B cell (primary cell): ENCODE measurements at regions not wholly inside any gene's neighbourhood (a gene's known extent, or its start where the extent isn't known, plus 50 kb on each side); places are given as distances from the start of the nearest gene placed in this dataset.

Experiments used
- ATAC-seq: fragments of 200-7000 bp; cut with Tn5 transposase; one replicate; pipeline ENCODE4 v1.10.0; 2021; ENCODE audit warnings: low read depth, mild to moderate bottlenecking, moderate number of reproducible peaks, moderate library complexity
- CTCF ChIA-PET: fragments of 350-600 bp; sonication (Branson Sonifier 250); formaldehyde crosslinking; loops from one replicate; lab custom pipeline; 2021; ENCODE audit warnings: antibody characterized with exemption, inconsistent platforms; lab: Charles Lee
- POLR2A ChIA-PET: fragments of 350-600 bp; sonication (Branson Sonifier 250); formaldehyde crosslinking; loops from one replicate; lab custom pipeline; 2021; ENCODE audit warnings: antibody characterized with exemption; lab: Charles Lee
- DNase-seq: peaks from one replicate; pipeline ENCODE4 v3.0.0; 2013
- H2AFZ ChIP-seq: 2 replicates; pipeline ENCODE4 v1.6.1; 2012; ENCODE audit warnings: mild to moderate bottlenecking, low read depth, low read length; ENCODE audit not compliant: insufficient read depth, poor library complexity, severe bottlenecking
- H3K27ac ChIP-seq, 2 donors: 1 replicate in 1 of 2; 2 replicates in 1 of 2; pipeline ENCODE4 v1.5.1; 2012 to 2013; ENCODE audit warnings: low read length in 2 of 2, mild to moderate bottlenecking in 2 of 2, moderate library complexity in 1 of 2
- H3K27me3 ChIP-seq, 4 experiments: fragments of 200-600 bp in 1 of 4; sonication (generic) in 1 of 4; replicated peaks in 1 of 4; 1 replicate in 2 of 4; 2 replicates in 2 of 4; pipeline versions ENCODE4 v1.6.1 to v1.7.0; 2013 to 2016; ENCODE audit warnings: low read length in 3 of 4, mild to moderate bottlenecking in 2 of 4, mixed read lengths in 1 of 4, moderate library complexity in 1 of 4; ENCODE audit not compliant: insufficient read depth in 4 of 4, control insufficient read depth in 3 of 4; ENCODE audit errors: control extremely low read depth in 1 of 4
- H3K36me3 ChIP-seq, 2 experiments: replicated peaks in 1 of 2; 1 replicate in 1 of 2; 2 replicates in 1 of 2; pipeline versions ENCODE4 v1.6.1 to v1.7.1; 2013; ENCODE audit warnings: low read length in 1 of 2; ENCODE audit not compliant: insufficient read depth in 2 of 2, control insufficient read depth in 1 of 2; ENCODE audit errors: control extremely low read depth in 1 of 2, extremely low read depth in 1 of 2
- H3K4me1 ChIP-seq, 2 donors: fragments of 200-600 bp in 1 of 2; sonication (generic) in 1 of 2; 1 replicate in 1 of 2; 2 replicates in 1 of 2; pipeline versions ENCODE4 v1.5.1 to v1.6.1; 2013 to 2017; ENCODE audit warnings: low read length in 2 of 2; ENCODE audit not compliant: control insufficient read depth in 2 of 2, insufficient read depth in 2 of 2
- H3K4me2 ChIP-seq: replicated peaks from 2 replicates; pipeline ENCODE3; 2012; ENCODE audit warnings: mild to moderate bottlenecking, low read depth, low read length; ENCODE audit not compliant: poor library complexity, severe bottlenecking
- H3K4me3 ChIP-seq, 5 experiments: fragments of 200-600 bp in 1 of 5; sonication (generic) in 1 of 5; 1 replicate in 3 of 5; 2 replicates in 2 of 5; pipeline versions ENCODE4 v1.5.1 to v1.7.0; 2011 to 2016; ENCODE audit warnings: low read length in 4 of 5, mild to moderate bottlenecking in 4 of 5, low read depth in 2 of 5, control low read depth in 1 of 5, moderate library complexity in 1 of 5; ENCODE audit not compliant: insufficient read depth in 1 of 5; ENCODE audit errors: control extremely low read depth in 1 of 5, extremely low read depth in 1 of 5
- H3K79me2 ChIP-seq: fragments of 200-600 bp; sonication (generic); one replicate; pipeline ENCODE4 v1.6.0; 2016; ENCODE audit warnings: low read length; ENCODE audit not compliant: control insufficient read depth, insufficient read depth
- H3K9ac ChIP-seq: fragments of 200-600 bp; sonication (generic); 2 replicates; pipeline ENCODE4 v1.6.1; 2017; ENCODE audit warnings: mild to moderate bottlenecking, low read length, moderate library complexity
- H3K9me3 ChIP-seq, 3 donors: one replicate each; pipeline versions ENCODE4 v1.6.1 to v1.7.1; 2013; ENCODE audit warnings: low read length in 2 of 3; ENCODE audit not compliant: control insufficient read depth in 2 of 3, insufficient read depth in 1 of 3; ENCODE audit errors: control extremely low read depth in 1 of 3
- H4K20me1 ChIP-seq: 2 replicates; pipeline ENCODE4 v1.6.0; 2012; ENCODE audit warnings: mild to moderate bottlenecking, low read length; ENCODE audit not compliant: insufficient read depth, control insufficient read depth, poor library complexity, severe bottlenecking
- H3K27ac Mint-ChIP-seq: one replicate; pipeline ENCODE4 v1.8.0; 2021; ENCODE audit warnings: mixed read lengths
- H3K27me3 Mint-ChIP-seq: one replicate; pipeline ENCODE4 v1.8.0; 2021; ENCODE audit warnings: mixed read lengths
- H3K4me1 Mint-ChIP-seq: one replicate; pipeline ENCODE4 v1.8.0; 2021; ENCODE audit warnings: mixed read lengths
- H3K4me3 Mint-ChIP-seq: one replicate; pipeline ENCODE4 v1.8.0; 2021; ENCODE audit warnings: mixed read lengths
- H3K9me3 Mint-ChIP-seq: one replicate; pipeline ENCODE4 v1.8.0; 2022; ENCODE audit warnings: mixed read lengths; ENCODE audit not compliant: insufficient read depth
- EZH2 ChIP-seq: IDR thresholded peaks from 2 replicates; pipeline ENCODE4 v1.6.1; 2012; ENCODE audit warnings: borderline replicate concordance, low read depth, mild to moderate bottlenecking, moderate library complexity, low read length; ENCODE audit not compliant: insufficient read depth, poor library complexity, severe bottlenecking
- WGBS: methylation state at CpG from one replicate; pipeline ENCODE4 v1.1.5; 2013; ENCODE audit warnings: missing lambda C conversion rate; ENCODE audit not compliant: insufficient coverage; 5-methylcytosine and 5-hydroxymethylcytosine counted together
- intact Hi-C: fragments of 100-400 bp; cut with micrococcal nuclease; formaldehyde crosslinking; loops from one replicate; pipeline ENCODE4 v1.10.0; 2022
- TF ChIP-seq, protein P1 (sequence below): fragments of 200-600 bp; IDR thresholded peaks from one replicate; pipeline ENCODE4 v1.8.0; 2022; ENCODE audit warnings: antibody characterized with exemption, mild to moderate bottlenecking

DNA sequence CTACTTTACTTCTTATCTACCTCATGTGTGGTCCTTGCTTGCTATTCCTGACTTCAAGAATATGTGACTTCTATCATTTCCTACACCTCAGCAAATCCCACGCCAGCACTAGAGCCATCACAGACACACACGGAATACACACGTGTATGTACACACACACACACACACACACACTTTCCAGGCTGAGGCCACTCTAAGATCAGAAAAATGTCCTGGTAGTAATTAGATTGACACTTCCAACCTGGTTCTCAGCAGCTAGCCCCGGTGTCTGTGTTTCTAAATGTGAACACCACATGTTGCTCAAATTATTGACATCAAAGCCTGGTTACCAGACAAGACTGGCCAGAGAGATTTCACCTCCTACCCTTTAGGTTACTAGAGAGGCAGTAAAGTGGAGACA, 54.1 kb upstream of the SASH1 start:
- no peak for TF ChIP-seq EZH2
- TF ChIP-seq, protein P1, sequence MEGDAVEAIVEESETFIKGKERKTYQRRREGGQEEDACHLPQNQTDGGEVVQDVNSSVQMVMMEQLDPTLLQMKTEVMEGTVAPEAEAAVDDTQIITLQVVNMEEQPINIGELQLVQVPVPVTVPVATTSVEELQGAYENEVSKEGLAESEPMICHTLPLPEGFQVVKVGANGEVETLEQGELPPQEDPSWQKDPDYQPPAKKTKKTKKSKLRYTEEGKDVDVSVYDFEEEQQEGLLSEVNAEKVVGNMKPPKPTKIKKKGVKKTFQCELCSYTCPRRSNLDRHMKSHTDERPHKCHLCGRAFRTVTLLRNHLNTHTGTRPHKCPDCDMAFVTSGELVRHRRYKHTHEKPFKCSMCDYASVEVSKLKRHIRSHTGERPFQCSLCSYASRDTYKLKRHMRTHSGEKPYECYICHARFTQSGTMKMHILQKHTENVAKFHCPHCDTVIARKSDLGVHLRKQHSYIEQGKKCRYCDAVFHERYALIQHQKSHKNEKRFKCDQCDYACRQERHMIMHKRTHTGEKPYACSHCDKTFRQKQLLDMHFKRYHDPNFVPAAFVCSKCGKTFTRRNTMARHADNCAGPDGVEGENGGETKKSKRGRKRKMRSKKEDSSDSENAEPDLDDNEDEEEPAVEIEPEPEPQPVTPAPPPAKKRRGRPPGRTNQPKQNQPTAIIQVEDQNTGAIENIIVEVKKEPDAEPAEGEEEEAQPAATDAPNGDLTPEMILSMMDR, result no peak
- Histone ChIP-seq H4K20me1 (no peaks in the 10 kb centered on the region), H3K4me3 (no peak overlapping the region), H3K9me3 (peaks cover 0 to under 1% (median 0%) of the 10 kb centered on the region in 3 donors), H3K79me2 (no peaks in the 10 kb centered on the region), H2AFZ (no peak overlapping the region), H3K9ac (no peak overlapping the region), H3K27me3 (peaks cover 0 to 6% (median 0%) of the 10 kb centered on the region in 4 experiments), H3K4me1 (no peaks in the 10 kb centered on the region), H3K27ac (no peak overlapping the region), H3K36me3 (no peaks in the 10 kb centered on the region), H3K4me2 (no peak overlapping the region)
- DNase-seq (no peak), ATAC-seq (no peak)
- Mint-ChIP-seq H3K4me3 (no peak overlapping the region), H3K27ac (no peak overlapping the region), H3K9me3 (no peaks in the 10 kb centered on the region), H3K27me3 (peaks cover 12% of the 10 kb centered on the region), H3K4me1 (no peaks in the 10 kb centered on the region)
- ChIA-PET CTCF (no interaction called here), POLR2A (no interaction called here)
- no CpG with 5 or more reads among the region's 4 CpGs for WGBS
- intact Hi-C loops, result no loop called here

DNA sequence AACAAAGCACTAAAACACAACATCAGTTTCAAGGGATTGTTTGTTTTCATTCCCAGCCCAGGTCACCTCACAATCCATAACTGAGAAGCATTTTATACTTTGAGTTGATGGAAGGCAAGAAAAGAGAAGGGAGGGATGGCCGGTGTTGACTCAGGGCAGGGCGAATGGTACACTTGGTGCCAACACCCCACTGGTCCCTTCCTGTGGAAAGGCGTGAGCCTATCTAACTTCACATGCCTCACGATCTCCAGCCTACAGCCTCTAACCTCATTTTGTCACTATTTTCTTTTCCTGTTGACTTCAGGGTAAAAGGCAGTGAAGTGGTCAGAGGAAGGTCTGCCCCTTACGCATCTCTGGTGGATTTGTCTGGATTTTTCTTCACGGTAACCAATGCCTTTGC, 53.5 kb upstream of the SASH1 start:
- TF ChIP-seq, protein P1, result no peak
- TF ChIP-seq EZH2, result no peak
- POLR2A ChIA-PET, result no interaction called here
- Mint-ChIP-seq H3K9me3 (no peaks in the 10 kb centered on the region), H3K4me1 (no peaks in the 10 kb centered on the region), H3K27me3 (peaks cover 13% of the 10 kb centered on the region), H3K4me3 (no peak overlapping the region), H3K27ac (no peak overlapping the region)
- DNase-seq (no peak), ATAC-seq (no peak)
- no peak overlapping the region for H2AFZ ChIP-seq
- no peak overlapping the region for H3K27ac ChIP-seq
- no peaks in the 10 kb centered on the region for H3K9me3 ChIP-seq
- peaks cover 0 to 6% (median 0%) of the 10 kb centered on the region in 4 experiments for H3K27me3 ChIP-seq
- no peaks in the 10 kb centered on the region for H4K20me1 ChIP-seq
- H3K4me3 ChIP-seq, result no peak overlapping the region
- intact Hi-C loops, result no loop called here
- no peaks in the 10 kb centered on the region for H3K36me3 ChIP-seq
- H3K9ac ChIP-seq, result no peak overlapping the region
- no peak overlapping the region for H3K4me2 ChIP-seq
- WGBS, result 88% methylated on average over 3 of the region's 6 CpGs
- CTCF ChIA-PET, result no interaction called here
- no peaks in the 10 kb centered on the region for H3K79me2 ChIP-seq
- no peaks in the 10 kb centered on the region for H3K4me1 ChIP-seq
